NCI-H2196 (cell line): ENCODE measurements at regions not wholly inside any gene's neighbourhood (a gene's known extent, or its start where the extent isn't known, plus 50 kb on each side); places are given as distances from the start of the nearest gene placed in this dataset.
"Not testable (repeated sequence)": the region's sequence is repeated elsewhere in the genome, so short reads cannot be mapped to it uniquely, and the experiment has no call there.

Source experiments
- DNase-seq: peaks from one replicate; lab custom pipeline; 2025; ENCODE audit not compliant: unreplicated experiment; lab: John Stamatoyannopoulos, UW

DNA sequence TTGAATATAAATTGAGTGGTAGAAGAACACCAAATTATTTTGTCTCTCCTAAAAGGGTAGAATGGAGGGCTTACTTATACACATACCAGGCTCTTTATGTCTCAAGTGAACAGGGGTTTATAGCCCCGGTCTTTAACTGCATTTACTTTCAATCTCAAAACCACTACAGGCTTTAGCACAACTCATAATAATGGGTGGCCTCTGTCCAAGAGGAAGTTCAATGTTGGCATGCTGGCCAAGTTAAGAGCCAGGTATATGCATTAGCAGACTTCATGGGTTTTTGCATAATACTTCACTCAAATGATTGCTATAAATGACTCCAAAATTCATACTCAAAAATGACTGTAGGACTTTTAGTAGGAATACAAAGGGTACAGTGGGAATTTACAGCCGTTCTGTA is 118.5 kb upstream of the OTUD4 start:
- DNase-seq: no peak

DNA sequence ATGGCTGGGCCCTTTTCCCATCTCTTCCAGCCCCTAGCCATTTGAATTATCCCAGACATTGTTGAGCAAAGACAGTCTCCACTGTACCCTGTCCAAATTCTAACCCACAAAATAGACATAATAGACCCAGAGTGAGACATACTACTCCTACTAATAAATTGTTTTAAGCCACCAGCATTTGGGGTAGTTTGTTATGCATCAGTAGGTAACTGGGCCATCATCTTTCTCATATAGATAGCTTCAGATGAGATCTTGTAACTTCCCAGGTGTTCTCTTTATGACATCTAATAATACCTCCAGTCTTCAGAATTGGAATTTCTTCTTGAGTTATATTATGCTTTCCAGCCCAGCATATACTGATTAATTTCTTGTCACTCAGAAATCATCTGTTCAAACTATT is 117.2 kb upstream of the OTUD4 start:
- no peak for DNase-seq

DNA sequence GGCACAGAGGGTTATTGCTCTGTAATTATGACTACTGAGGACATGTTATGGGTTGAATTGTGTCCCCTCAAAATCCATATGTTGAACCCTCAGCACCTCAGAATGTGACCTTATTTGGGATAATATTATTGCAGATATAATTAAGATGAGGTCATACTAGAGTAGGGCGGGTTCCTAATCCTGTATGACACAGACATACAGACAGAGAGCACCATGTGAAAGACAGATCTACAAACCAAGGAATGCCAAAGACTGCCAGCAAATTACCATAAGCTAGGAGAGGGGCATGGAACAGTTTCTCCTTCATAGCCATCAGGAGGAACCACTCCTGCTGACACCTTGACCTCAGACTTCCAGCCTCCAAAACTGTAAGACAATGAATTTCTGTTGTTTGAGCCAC is 115.2 kb upstream of the OTUD4 start:
- DNase-seq: no peak

DNA sequence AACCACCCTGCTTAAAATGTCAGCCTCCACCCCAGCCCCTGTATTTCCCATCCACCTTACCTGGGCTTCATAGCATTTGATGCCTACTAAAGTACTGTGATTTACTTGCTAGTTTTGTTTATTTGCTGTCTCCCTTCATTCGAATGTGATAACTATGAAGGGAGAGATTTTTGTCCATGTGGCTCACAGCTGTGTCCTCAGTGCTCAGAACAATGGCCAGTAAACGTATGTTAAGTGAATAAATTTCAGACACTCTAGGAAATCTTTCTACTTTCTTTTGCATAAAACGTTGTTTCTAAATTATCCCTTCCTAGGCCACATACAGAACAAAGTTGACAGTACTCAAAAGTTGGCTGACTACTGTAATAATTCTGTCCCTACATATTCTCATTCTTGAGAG is 114.7 kb upstream of the OTUD4 start:
- DNase-seq: no peak

DNA sequence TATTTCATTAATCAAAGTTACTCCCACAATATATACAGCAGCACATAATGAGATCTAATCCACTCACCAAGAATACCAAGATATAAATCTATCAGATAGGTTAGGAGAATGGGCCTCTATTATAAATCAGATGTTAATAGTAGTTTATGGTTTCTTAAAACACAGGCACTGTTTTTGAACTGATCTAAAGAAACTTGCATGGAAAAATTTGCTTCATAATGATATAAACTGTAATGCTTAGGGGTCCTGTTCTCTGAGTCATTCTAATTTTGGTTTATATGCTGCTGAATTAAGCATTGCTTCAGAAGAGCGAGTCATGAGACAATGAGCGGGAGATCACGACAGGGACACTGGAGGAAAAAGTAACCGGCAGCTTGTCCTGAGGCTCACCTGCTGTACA is 113.3 kb upstream of the OTUD4 start:
- no peak for DNase-seq

DNA sequence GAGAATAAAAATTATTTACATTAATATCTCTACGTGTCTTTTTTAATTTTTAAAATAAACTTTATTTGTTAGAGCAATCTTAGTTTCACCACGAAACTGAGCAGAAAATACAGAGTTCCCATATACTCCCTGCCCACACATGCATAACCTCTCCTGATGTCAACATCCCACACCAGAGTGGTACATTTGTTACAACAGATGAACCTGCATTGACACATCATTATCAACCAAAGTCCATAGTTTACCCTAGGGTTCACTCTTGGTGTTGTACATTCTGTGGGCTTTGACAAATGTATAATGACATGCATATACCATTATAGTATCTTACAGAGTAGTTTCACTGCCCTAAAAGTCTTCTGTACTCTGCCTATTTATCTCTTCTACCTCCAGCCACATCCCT is 110.6 kb upstream of the OTUD4 start:
- no peak for DNase-seq

DNA sequence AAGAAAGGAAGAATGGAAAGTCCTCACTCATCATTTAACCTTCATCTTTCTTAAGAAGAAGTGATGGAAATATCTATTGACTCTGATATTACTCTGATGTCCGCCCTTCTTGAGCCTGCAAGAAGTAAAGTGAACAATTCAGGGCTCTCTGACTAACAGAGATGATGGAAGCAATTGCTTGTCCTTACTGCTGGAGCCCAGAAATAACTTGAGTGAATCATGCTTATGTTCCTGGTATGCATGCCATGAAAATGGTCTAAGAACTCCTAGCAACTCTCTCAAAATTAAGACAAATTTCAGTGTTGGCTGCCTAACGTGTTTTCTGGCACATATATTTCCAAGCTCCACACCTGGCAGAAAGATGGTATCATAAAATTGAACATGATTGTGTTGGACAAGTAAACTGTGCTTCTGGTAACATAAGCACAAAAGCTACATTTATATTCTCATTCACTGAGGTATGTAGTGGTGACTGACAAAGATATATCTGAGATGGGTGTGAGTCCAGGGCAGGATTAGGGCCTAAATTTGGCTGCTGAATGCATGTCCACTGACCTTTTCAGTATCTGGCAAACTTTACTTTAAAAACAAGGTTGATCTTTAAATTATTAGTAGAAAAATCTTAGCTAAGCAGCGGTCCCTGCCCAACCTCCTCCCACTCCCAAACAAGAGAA is 109.2 kb upstream of the OTUD4 start:
- no peak for DNase-seq

DNA sequence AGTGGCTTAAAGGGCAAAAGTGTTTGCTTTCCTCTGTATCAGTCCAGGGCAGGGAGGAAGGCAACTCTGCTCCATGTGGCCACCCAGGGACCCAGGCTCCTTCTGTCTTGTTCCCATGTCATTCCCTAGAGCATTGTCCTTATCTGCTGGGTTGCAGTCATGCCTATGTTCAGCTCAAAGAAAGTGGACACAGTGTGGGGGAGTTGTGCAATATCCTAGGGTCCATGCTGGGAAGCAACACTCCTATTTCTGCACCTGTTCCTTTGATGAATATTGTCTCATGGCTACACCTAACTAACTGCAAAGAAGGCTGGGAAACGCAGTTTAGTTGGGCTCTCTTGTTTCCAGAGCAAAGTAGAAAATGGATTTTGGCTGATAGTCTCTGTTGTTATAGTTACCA is 107.0 kb upstream of the OTUD4 start:
- no peak for DNase-seq

DNA sequence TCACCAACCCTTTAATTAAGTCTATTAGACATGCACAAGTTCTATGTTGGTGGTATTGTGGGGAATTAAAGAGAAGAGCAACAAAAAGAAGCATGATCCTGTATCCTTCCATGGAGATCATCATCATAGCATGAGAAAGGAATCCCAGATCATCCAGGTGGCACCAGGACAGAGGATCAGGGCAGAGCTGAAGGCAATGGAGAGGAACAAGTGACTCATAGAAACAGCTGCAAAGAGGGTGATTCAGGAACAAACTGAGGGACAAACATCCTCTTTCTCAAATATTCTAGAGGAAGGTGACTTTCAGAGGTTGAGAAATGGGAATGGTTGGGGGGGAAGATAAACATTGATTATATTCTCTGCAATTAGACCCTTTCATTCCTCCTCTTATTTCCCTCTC is 105.5 kb upstream of the OTUD4 start:
- DNase-seq: no peak

DNA sequence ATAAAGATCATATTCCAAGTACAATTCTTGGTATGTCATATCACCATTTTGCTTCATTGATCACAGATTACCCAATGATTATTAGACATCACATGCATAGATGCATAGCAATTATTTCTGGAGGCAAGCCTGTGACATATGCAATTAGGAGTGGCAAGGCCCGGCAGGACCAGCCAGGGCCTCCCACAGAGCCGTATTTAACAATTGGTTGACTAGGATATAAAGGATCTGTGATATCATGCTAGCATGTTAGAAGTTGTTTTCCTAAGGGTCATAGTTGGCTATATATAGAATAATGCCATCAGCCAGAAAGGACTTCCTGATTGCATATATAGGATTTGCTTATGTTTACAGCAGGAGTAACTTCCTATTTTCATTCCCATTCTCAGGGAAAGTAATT is 103.5 kb upstream of the OTUD4 start:
- no peak for DNase-seq

DNA sequence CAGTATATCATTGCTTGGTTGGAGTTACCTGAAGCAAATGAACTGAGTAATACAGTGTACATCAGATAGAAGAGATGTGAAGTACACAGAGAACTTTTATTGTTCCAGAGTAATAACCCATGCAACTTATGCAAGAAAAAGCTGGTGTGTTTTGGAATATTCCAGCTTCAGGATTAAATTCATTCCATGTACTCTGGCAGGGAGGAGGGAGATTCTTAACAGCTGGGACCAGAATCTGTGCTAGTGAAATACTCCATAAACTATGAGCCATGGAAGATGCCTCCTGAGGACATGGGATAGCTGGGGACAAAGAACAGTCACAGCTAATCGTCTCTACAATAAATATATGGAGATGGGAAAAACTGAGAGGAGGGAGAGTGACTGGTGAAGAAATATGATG is 101.6 kb upstream of the OTUD4 start:
- no peak for DNase-seq

DNA sequence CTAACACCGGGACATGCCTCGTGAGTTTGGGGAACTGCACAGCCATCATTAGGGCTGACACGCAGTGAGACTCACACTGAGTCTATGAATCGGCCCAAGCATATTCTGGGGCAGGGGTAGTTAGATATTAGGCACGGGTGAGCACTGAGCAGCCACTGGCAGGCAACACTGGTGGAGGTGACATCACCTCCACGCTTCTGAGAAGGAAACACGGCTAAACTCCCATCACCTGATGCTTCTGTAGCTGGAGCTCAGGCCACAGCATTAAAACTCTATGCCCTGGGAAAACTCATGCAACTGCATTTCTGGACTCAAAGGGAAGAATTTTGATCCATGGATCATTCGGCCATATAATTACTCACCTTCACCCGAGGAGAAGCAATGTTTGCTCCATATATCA is 100.8 kb upstream of the OTUD4 start:
- DNase-seq: no peak

DNA sequence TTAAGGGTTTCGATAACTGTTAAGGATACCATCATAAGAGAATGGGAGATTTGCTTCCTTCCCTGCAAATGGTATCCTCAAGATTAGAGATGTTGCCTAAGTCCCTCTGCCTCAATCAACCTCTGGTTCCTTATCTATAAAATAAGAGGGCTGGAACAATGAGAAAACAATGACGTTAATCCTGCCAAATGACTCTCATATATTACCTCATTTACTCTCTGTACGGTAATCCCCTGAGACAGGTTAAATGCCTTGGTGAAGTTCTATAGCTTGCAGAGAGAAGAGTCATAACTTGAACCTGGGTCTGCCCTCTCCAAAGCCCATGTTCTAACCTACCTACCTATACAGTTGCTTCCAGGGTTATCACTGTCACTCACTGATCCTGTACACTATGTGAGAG is 100.2 kb upstream of the OTUD4 start:
- DNase-seq: no peak

DNA sequence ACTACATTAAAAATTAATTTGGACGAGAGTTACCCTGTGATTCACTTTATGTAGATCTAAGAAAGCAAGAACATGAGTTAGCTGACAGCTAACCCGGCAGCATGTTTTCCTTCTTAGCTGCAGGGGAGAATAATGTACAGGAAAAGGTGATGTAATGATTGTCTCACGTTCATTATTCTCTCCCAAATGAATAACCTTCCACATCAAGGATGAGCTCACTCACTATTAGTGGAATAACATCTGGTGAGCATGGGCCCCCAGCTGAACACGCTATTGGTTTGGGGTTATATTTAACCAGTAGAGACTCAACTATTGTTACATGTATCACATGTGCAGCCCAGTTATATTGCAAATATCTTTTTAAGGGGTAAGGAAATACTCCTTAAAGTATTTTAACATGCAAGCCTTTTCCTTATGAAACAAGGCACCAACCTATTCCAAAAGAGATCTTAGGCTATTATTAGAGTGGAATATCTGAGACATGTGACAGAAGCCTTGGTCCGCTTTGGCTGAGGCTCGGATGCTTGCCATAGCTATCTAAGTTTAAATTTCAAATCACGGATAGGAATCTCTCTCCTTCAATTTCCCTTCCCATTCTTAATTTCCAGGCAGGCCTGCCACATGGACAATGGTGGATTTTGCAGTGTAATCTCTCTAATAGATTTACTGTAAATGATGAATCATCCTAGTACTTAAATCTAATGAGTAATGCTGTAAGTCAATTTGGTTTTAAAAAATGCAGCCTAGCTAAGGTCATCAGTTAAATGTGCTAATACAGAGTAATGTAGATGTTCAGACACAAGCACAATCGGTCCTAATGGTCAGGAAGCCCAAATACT is 99.0 kb upstream of the OTUD4 start:
- no peak for DNase-seq

DNA sequence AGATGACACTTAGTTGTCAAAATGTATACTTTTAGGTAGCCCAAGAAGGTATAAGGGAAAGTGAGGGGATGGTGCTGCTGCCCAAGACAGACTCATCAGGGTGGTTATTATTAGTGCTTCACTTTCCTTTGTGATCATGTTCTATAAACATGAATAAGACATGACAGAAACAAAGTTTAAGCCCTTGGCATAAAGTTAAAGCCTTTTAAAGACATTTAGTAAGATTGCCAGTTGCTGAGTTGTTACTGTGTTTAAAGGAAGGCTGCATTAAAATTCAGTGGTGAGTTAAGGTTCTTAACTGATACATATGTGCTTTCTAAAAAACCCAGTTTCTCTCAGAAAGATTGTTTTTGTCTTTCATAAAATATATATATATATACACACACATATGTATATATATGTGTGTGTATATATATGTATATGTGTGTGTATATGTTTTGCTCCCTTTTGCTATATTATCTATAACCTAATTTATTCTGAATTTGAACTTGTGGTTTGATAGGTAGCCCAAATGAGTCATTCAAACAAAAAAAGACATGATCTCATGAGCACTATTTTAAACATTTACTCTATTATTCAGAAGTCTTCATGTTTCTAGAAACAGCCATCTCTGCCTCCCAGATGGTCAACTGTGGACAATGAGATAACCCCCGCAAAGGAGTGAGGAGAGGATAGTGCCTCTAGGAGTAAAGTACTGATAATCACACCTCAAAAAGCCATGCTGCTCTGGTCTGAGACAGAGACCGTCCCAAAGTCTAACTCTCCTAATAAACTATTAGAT is 98.1 kb upstream of the OTUD4 start:
- no peak for DNase-seq

DNA sequence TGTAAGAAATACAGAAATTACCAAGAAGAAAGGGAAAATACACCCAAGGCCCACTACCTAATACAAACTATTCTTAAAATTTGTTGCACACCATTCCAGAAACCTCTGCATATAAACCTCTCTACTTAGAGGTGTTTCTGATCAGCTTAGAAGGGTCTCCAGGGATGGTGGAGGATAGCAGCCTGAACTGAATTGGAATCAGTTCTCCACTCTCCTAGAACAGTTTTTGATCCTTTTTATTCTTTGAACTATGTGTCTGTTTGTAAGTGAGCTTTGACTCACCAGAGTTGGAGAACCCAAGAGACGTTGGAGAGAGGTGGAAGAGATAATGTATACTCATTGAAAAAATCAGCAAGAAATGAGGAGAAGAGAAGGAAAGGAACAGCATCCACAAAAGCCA is 96.6 kb upstream of the OTUD4 start:
- DNase-seq: no peak

DNA sequence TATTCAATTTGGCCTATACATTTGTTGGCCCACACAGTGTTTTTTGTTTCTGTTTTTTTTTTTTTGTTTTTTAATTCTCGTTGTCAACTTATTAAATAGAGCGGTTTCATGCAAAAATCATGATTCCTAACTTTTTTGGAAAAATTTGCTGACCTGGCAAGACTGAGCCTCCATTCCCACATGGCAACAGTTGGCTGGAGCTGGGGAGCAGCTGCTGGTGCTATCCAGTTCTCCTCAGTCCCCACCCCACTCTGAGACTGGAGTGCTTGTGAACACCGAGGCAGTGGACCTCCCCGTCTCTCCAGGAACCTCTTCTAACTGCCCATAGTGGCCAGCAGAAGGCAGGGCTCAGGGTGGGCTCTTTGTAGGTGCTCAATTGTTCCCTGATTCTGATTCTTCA is 95.7 kb upstream of the OTUD4 start:
- no peak for DNase-seq

DNA sequence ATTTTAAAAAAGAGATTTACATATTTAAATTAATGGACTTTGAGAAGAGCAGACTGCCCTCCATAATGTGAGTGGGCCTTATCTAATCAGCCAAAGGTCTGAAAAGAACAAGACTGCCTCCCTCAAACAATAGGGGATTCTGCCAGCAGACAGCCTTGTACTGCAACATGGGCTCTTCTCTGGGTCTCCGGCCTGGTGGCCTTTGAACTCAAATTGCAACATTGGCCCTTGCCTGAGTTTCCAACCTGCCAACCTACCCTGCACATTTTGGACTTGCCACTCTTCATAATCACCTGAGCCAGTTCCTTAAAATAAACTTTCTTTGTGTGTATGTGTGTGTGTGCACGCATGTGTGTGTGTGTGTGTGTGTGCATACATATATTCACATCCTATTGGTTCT is 90.8 kb upstream of the OTUD4 start:
- DNase-seq: no peak

DNA sequence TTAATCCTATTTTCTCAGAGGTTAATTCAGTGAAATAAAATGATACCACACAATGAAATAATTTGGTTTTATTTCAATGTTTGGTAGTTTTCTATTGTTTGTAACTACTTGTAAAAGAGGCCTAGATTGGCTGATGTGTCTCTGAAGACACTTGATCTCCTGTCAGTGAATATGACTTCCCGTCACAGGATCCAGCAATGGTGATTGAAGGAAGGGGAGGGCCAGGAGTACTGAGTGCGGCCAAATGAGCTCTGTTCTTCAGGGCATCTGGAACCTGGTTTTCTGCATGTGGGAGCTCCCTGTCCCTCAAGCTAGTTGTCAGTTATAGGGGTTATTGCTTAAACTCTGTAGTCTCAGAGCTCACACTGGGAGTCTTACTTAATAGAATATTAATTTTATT is 86.5 kb upstream of the OTUD4 start:
- DNase-seq: no peak

DNA sequence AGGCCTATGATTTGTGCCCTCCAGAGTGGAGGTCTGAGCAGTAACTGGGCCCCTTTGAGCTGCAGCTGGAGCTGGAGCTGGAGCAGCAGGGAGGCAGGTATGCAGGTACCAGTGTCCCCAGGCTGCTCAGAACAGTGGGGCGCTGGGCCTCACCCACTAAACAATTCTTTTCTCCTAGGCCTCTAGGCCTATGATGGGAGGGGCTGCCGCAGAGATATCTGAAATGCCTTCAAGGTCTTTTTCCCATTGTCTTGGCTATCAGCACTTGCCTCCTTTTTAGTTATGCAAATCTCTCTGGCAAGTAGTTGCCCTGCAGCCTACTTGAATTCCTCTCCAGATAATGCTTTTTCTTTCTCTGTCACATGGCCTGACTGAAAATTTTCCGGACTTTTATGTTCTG is 79.7 kb upstream of the OTUD4 start:
- DNase-seq: no peak

DNA sequence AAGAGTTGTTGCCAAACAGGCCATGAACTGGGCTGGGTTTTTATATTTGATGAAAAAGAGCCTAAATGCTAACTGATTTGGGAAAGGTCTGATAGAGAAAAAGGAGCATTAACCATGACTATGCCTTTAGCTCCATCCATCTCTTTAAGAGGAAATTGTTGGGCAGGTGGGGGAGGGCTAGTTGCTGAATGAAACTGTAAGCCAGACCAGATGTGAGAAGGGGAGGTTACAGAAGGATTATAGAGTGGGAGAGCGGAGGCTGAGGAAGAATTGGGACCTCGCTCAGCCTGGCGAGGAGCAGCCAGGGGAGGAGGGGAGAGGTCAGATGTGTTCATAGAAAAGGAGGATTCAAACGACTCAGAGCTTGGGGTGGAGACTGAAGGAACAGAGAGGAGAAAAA is 74.9 kb upstream of the OTUD4 start:
- not testable (repeated sequence) for DNase-seq

DNA sequence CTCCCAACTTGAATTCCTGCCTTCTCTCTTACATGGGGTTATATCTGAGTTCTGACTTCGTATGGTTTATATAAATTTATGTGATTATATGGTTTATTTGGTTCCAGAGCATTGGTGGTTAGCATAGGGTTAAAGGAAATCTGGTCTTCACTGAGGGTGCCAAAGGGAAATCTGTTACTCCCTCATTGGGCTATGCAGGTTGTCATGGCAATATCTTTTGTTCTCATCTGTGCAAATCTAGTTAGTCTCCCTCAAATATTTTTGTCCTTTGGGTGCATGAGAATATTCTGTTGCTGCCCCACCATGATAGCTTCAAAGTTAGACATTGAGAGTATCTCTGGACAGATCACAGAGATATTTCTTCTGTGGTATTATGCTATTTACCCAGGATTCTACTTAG is 71.8 kb upstream of the OTUD4 start:
- no peak for DNase-seq
